ENCODE measurements at regions not wholly inside any gene's neighbourhood (a gene's known extent, or its start where the extent isn't known, plus 50 kb on each side); places are given as distances from the start of the nearest gene placed in this dataset.

DNA sequence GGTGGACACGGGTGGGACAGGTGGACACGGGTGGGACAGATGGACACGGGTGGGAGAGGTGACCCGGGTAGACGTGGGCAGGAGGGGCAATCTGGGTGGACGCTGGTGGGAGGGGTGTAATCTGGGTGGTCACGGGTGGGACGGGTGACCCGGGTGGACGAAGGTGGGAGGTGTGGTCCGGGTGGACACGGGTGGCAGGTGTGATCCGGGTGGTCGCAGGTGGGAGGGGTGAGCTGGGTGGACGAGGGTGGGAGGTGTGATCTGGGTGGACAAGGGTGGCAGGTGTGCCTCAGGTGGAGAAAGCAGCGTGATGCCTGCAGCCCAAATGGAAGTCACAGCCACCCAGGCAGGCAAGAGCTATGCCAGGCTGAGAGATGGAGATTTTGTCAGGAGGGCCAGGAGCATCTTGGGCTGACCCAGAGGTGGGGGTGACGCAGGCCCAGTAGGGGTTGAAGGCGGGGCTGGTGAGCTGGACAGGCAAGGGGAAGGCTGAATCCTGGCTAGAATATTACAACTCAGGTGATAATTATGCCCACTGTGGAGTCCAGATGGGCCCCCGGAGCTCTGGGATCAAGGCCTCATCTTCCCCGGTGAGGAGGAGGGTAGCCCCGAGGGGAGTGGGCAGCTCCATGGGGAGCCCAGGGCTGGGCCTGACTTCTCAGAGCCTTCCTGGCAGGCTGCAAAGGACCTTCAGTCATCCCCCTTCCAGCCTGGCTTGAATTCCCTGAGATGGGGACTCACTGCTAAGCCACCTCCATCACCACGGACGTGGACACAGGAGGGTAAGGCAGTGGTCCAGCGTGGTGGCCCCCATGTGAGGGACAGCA is 100.0 kb downstream of the ADRA2C start:
- TF ChIP-seq, protein P1, sequence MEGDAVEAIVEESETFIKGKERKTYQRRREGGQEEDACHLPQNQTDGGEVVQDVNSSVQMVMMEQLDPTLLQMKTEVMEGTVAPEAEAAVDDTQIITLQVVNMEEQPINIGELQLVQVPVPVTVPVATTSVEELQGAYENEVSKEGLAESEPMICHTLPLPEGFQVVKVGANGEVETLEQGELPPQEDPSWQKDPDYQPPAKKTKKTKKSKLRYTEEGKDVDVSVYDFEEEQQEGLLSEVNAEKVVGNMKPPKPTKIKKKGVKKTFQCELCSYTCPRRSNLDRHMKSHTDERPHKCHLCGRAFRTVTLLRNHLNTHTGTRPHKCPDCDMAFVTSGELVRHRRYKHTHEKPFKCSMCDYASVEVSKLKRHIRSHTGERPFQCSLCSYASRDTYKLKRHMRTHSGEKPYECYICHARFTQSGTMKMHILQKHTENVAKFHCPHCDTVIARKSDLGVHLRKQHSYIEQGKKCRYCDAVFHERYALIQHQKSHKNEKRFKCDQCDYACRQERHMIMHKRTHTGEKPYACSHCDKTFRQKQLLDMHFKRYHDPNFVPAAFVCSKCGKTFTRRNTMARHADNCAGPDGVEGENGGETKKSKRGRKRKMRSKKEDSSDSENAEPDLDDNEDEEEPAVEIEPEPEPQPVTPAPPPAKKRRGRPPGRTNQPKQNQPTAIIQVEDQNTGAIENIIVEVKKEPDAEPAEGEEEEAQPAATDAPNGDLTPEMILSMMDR (IDR thresholded peaks at IDR 0.05; ENCODE audit: low read length) = no peak
- TF ChIP-seq EZH2 (optimal IDR thresholded peaks at IDR 0.05; ENCODE audit: low read depth, low read length) = no peak
- TF ChIP-seq EZH2phosphoT487 (IDR thresholded peaks at IDR 0.05; ENCODE audit: low read length) = no peak
- H3K36me3 ChIP-seq (replicated peaks; ENCODE audit: insufficient read depth, low read length) = no peaks in the 10 kb centered on the region
- no peak overlapping the region for H3K9ac ChIP-seq (ENCODE audit: low read length)
- H2AFZ ChIP-seq (ENCODE audit: low read length) = no peak overlapping the region
- peaks cover 99% of the 10 kb centered on the region for H3K27me3 ChIP-seq (replicated peaks; ENCODE audit: insufficient read depth, low read length)
- no peaks in the 10 kb centered on the region for H3F3A ChIP-seq (ENCODE audit: insufficient read depth, low read length)
- H3K79me2 ChIP-seq (ENCODE audit: low read length) = no peaks in the 10 kb centered on the region
- H3K4me1 ChIP-seq (ENCODE audit: low read length) = no peaks in the 10 kb centered on the region
- no peak overlapping the region for H3K27ac ChIP-seq (ENCODE audit: low read length)
- no peaks in the 10 kb centered on the region for H3K9me3 ChIP-seq (replicated peaks; ENCODE audit: insufficient read depth, low read length)
- no peak overlapping the region for H3K4me3 ChIP-seq (ENCODE audit: low read length)
- no peak overlapping the region for H3K4me2 ChIP-seq (ENCODE audit: low read depth, low read length)
- no peak for DNase-seq
- H3K9me2 ChIP-seq (replicated peaks; ENCODE audit: insufficient read depth, low read length) = no peaks in the 10 kb centered on the region
- H4K20me1 ChIP-seq (ENCODE audit: insufficient read depth, low read length) = no peaks in the 10 kb centered on the region

DNA sequence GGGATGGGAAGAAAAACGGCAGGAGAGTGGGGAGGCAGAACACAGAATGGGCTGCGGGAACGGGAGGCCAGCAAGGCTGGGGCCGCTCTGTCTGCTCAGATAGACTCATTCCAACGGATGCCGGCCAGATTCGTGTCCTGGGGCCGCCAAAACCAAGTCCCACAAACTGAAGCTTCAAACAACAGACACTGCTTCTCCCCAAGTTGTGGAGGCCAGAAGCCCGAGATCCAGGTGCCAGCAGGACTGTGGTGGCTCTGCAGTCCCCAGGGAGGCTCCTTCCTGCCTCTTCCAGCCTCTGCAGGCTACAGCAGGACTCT is 100.6 kb downstream of the ADRA2C start:
- Histone ChIP-seq H3K4me1 (ENCODE audit: low read length) (no peaks in the 10 kb centered on the region), H3K27me3 (replicated peaks; ENCODE audit: insufficient read depth, low read length) (peaks cover 97% of the 10 kb centered on the region), H4K20me1 (ENCODE audit: insufficient read depth, low read length) (no peaks in the 10 kb centered on the region), H3K36me3 (replicated peaks; ENCODE audit: insufficient read depth, low read length) (no peaks in the 10 kb centered on the region), H3K9me3 (replicated peaks; ENCODE audit: insufficient read depth, low read length) (no peaks in the 10 kb centered on the region), H3K4me3 (ENCODE audit: low read length) (no peak overlapping the region), H3K27ac (ENCODE audit: low read length) (no peak overlapping the region), H3K4me2 (ENCODE audit: low read depth, low read length) (no peak overlapping the region), H3K79me2 (ENCODE audit: low read length) (no peaks in the 10 kb centered on the region), H3F3A (ENCODE audit: insufficient read depth, low read length) (no peaks in the 10 kb centered on the region), H3K9ac (ENCODE audit: low read length) (no peak overlapping the region), H3K9me2 (replicated peaks; ENCODE audit: insufficient read depth, low read length) (no peaks in the 10 kb centered on the region), H2AFZ (ENCODE audit: low read length) (no peak overlapping the region)
- no peak for DNase-seq
- TF ChIP-seq EZH2 (optimal IDR thresholded peaks at IDR 0.05; ENCODE audit: low read depth, low read length) = no peak
- TF ChIP-seq, protein P1 (IDR thresholded peaks at IDR 0.05; ENCODE audit: low read length) = no peak
- TF ChIP-seq EZH2phosphoT487 (IDR thresholded peaks at IDR 0.05; ENCODE audit: low read length) = no peak

DNA sequence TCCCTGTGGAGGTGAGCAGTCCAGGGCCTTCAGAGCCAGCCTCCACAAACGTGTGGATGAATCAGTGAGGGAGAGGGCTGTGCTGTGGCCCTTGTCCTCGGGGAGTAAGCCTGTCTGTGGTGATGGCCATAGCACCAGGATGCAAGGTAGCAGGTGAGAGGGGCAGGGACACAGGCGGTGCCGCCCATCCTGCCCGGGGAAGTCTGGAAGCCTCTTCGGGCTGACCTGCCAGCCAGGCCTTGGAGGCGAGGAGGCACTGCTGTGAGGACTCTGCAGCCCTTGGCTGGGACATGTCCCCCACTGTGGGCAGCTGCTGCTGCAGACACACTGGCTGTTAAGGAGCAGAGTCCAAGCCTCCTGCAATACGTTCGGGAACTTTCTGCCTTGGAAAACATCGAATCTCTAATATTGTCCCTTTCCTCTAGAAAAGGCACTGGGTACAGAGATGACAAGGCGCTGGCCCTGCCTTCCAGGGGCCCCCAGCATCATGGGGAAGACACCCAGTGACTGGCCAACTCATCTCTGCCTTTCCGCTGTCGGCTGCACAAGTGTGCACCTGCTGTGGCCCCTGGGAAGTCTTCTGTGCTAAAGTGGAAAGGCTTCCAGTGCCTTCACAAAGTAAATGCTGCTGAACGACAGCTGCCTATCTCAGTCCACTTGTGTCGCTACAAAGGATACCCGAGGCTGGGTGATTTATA is 101.4 kb downstream of the ADRA2C start:
- Histone ChIP-seq H3K9me3 (replicated peaks; ENCODE audit: insufficient read depth, low read length) (no peaks in the 10 kb centered on the region), H3K27ac (ENCODE audit: low read length) (no peak overlapping the region), H3K9ac (ENCODE audit: low read length) (no peak overlapping the region), H3F3A (ENCODE audit: insufficient read depth, low read length) (no peaks in the 10 kb centered on the region), H3K79me2 (ENCODE audit: low read length) (no peaks in the 10 kb centered on the region), H3K4me3 (ENCODE audit: low read length) (no peak overlapping the region), H3K27me3 (replicated peaks; ENCODE audit: insufficient read depth, low read length) (peaks cover 97% of the 10 kb centered on the region), H3K9me2 (replicated peaks; ENCODE audit: insufficient read depth, low read length) (no peaks in the 10 kb centered on the region), H2AFZ (ENCODE audit: low read length) (no peak overlapping the region), H4K20me1 (ENCODE audit: insufficient read depth, low read length) (no peaks in the 10 kb centered on the region), H3K4me1 (ENCODE audit: low read length) (no peaks in the 10 kb centered on the region), H3K4me2 (ENCODE audit: low read depth, low read length) (no peak overlapping the region), H3K36me3 (replicated peaks; ENCODE audit: insufficient read depth, low read length) (no peaks in the 10 kb centered on the region)
- no peak for DNase-seq
- TF ChIP-seq EZH2phosphoT487 (IDR thresholded peaks at IDR 0.05; ENCODE audit: low read length) (no peak; the same call in 1 of the 2 replicates), EZH2 (optimal IDR thresholded peaks at IDR 0.05; ENCODE audit: low read depth, low read length) (no peak)
- TF ChIP-seq, protein P1 (IDR thresholded peaks at IDR 0.05; ENCODE audit: low read length) = no peak
